Keratinocyte (primary cell): ENCODE measurements at regions not wholly inside any gene's neighbourhood (a gene's known extent, or its start where the extent isn't known, plus 50 kb on each side); places are given as distances from the start of the nearest gene placed in this dataset.

ENCODE experiments used
- CTCF ChIP-seq, 3 experiments: IDR thresholded peaks in 1 of 3; conservative IDR thresholded peaks in 1 of 3; optimal IDR thresholded peaks in 1 of 3; 2 replicates in 2 of 3; 3 replicates in 1 of 3; pipeline versions ENCODE3 to v1.5.1; 2011; ENCODE audit warnings: low read length in 3 of 3, mild to moderate bottlenecking in 3 of 3, moderate library complexity in 2 of 3, control low read depth in 1 of 3, inconsistent platforms in 1 of 3; ENCODE audit not compliant: insufficient read depth in 2 of 3; ENCODE audit errors: extremely low read depth in 1 of 3
- EZH2 ChIP-seq: IDR thresholded peaks from one replicate; pipeline ENCODE4 v1.6.1; 2012; ENCODE audit warnings: inconsistent platforms, mild to moderate bottlenecking, low read length, moderate library complexity

DNA sequence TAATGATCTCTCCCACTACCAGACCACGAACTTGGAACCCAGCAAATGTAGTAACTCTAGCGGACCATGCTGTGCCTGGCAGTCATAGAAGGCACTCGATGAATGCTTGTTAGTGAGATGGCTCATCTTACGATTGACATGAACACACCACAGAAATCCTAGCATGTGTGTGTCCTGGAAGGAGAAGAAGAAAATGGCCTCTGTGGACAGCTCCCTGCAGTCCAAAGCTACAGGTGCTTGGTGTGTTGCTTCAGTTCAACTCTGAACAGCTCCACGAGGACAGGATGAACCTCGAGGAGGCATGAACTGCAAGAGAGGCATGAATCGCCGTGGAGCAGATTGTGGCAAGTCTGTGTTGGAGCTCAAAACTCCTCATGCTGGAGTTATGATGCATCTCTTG lies 93.5 kb downstream of the KLF6 start:
- no peak for TF ChIP-seq CTCF (optimal IDR thresholded peaks at IDR 0.05 in 1 of 3, IDR thresholded peaks at IDR 0.05 in 1 of 3, conservative IDR thresholded peaks at IDR 0.05 in 1 of 3; ENCODE audit: extremely low read depth in 1 of 3, insufficient read depth in 2 of 3, low read length in 3 of 3)
- no peak for TF ChIP-seq EZH2
